ENCODE measurements at regions not wholly inside any gene's neighbourhood (a gene's known extent, or its start where the extent isn't known, plus 50 kb on each side); places are given as distances from the start of the nearest gene placed in this dataset.

GRCh38 chr9:134991808-134992754 lies 74.4 kb upstream of the FCN1 start:
- H3K14ac ChIP-seq (ENCODE audit: insufficient read depth, low read length) = no peak overlapping the region
- no peak overlapping the region for H3K27ac ChIP-seq (ENCODE audit: insufficient read length, low read depth, low read length)
- no peak overlapping the region for H2BK20ac ChIP-seq (ENCODE audit: low read depth, low read length, poor library complexity, severe bottlenecking)
- H2AFZ ChIP-seq (ENCODE audit: low read length) = no peak overlapping the region
- no peak overlapping the region for H3K4me3 Mint-ChIP-seq
- H3K4me1 ChIP-seq (ENCODE audit: insufficient read depth, low read length) = no peaks in the 10 kb centered on the region; the same call in 1 of the 2 replicates
- H3K4me1 Mint-ChIP-seq = peaks cover 12 to 18% of the 10 kb centered on the region in 2 experiments
- no peak overlapping the region for H4K5ac ChIP-seq (ENCODE audit: insufficient read length, low read depth, low read length)
- no peak overlapping the region for H2BK12ac ChIP-seq (ENCODE audit: insufficient read length, low read depth, low read length)
- peaks cover 3% of the 10 kb centered on the region for H3K27me3 Mint-ChIP-seq (ENCODE audit: low read depth)
- H3K23me2 ChIP-seq (ENCODE audit: insufficient read length, low read depth, low read length, poor library complexity, severe bottlenecking) = no peaks in the 10 kb centered on the region
- no peak overlapping the region for H4K91ac ChIP-seq (ENCODE audit: insufficient read length, low read depth, low read length)
- H3T11ph ChIP-seq (ENCODE audit: low read length) = no peak overlapping the region
- no peak overlapping the region for H4K8ac ChIP-seq (replicated peaks; ENCODE audit: insufficient read length, low read depth, low read length)
- H3K4me2 ChIP-seq (ENCODE audit: insufficient read depth, insufficient read length, low read length) = no peak overlapping the region
- H2BK15ac ChIP-seq (ENCODE audit: low read depth, low read length) = no peak overlapping the region
- no peaks in the 10 kb centered on the region for H3K79me2 ChIP-seq (ENCODE audit: insufficient read depth, low read length)
- no peak overlapping the region for H3K18ac ChIP-seq (ENCODE audit: insufficient read length, low read depth, low read length)
- no peak overlapping the region for H3K9ac ChIP-seq (ENCODE audit: extremely low read depth, insufficient read length, low read length)
- H3K4ac ChIP-seq (ENCODE audit: low read depth, low read length) = no peak overlapping the region
- peaks cover 15 to 20% of the 10 kb centered on the region in 2 experiments for H3K9me3 Mint-ChIP-seq
- no peak overlapping the region for H2AK5ac ChIP-seq (ENCODE audit: insufficient read length, low read length)
- no peaks in the 10 kb centered on the region for H3K27me3 ChIP-seq (ENCODE audit: insufficient read depth, low read length)
- no peaks in the 10 kb centered on the region for H4K20me1 ChIP-seq (ENCODE audit: control insufficient read depth, insufficient read depth, insufficient read length)
- WGBS (ENCODE audit: extremely low coverage, insufficient read length, low lambda C conversion rate) = no CpG with 5 or more reads among the region's 42 CpGs
- no peak overlapping the region for H3K56ac ChIP-seq (ENCODE audit: insufficient read length, low read depth, low read length)
- H3K79me1 ChIP-seq (ENCODE audit: insufficient read depth, low read depth, low read length, poor library complexity, severe bottlenecking) = no peaks in the 10 kb centered on the region
- H3K9me3 ChIP-seq (ENCODE audit: control insufficient read depth, low read depth, low read length) = no peaks in the 10 kb centered on the region
- TF ChIP-seq, protein P1, sequence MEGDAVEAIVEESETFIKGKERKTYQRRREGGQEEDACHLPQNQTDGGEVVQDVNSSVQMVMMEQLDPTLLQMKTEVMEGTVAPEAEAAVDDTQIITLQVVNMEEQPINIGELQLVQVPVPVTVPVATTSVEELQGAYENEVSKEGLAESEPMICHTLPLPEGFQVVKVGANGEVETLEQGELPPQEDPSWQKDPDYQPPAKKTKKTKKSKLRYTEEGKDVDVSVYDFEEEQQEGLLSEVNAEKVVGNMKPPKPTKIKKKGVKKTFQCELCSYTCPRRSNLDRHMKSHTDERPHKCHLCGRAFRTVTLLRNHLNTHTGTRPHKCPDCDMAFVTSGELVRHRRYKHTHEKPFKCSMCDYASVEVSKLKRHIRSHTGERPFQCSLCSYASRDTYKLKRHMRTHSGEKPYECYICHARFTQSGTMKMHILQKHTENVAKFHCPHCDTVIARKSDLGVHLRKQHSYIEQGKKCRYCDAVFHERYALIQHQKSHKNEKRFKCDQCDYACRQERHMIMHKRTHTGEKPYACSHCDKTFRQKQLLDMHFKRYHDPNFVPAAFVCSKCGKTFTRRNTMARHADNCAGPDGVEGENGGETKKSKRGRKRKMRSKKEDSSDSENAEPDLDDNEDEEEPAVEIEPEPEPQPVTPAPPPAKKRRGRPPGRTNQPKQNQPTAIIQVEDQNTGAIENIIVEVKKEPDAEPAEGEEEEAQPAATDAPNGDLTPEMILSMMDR (conservative IDR thresholded peaks at IDR 0.05) = no peak
- no peak overlapping the region for H2BK120ac ChIP-seq (ENCODE audit: low read depth, low read length, poor library complexity, severe bottlenecking)
- no peak overlapping the region for H3K23ac ChIP-seq (ENCODE audit: insufficient read length, low read depth, low read length)
- H3K27ac Mint-ChIP-seq = no peak overlapping the region
- DNase-seq = no peak
- peaks cover 3 to 9% (median 5%) of the 10 kb centered on the region in 3 experiments; a peak in 4 of 7 replicates for H3K36me3 Mint-ChIP-seq (ENCODE audit: insufficient read depth in 1 of 3, low read depth in 3 of 3)
- H2BK5ac ChIP-seq (ENCODE audit: insufficient read length, low read length) = no peak overlapping the region

All from H9 (cell line).